Transverse colon (tissue), 4 donors: ENCODE measurements at regions not wholly inside any gene's neighbourhood (a gene's known extent, or its start where the extent isn't known, plus 50 kb on each side); places are given as distances from the start of the nearest gene placed in this dataset.

ENCODE experiments used
- DNase-seq: peaks from one replicate; pipeline ENCODE4 v3.0.0-alpha.2; 2019
- H3K27ac ChIP-seq, 4 donors: fragments of 200-600 bp; sonication (generic); 2 replicates each; pipeline ENCODE4 v1.5.1; 2016 to 2018; ENCODE audit warnings: inconsistent platforms in 4 of 4
- H3K27me3 ChIP-seq: fragments of 200-600 bp; sonication (generic); 2 replicates; pipeline ENCODE4 v1.5.1; 2017; ENCODE audit warnings: inconsistent platforms
- H3K36me3 ChIP-seq, 4 donors: fragments of 200-600 bp; sonication (generic); 2 replicates each; pipeline ENCODE4 v1.5.1; 2017 to 2019; ENCODE audit warnings: inconsistent platforms in 4 of 4
- H3K4me1 ChIP-seq, 4 donors: fragments of 200-600 bp; sonication (generic); 2 replicates each; pipeline ENCODE4 v1.5.1; 2017 to 2020; ENCODE audit warnings: inconsistent platforms in 4 of 4
- H3K4me3 ChIP-seq, 4 donors: fragments of 200-600 bp; sonication (generic); 1 replicate in 1 of 4; 2 replicates in 3 of 4; pipeline versions ENCODE4 v1.5.1 to v1.6.1; 2017 to 2019; ENCODE audit warnings: inconsistent platforms in 4 of 4
- H3K9me3 ChIP-seq, 2 donors: fragments of 200-600 bp; sonication (generic); 2 replicates each; pipeline ENCODE4 v1.5.1; 2017 to 2019; ENCODE audit warnings: inconsistent platforms in 2 of 2
- EP300 ChIP-seq: sonication (generic); formaldehyde crosslinking; IDR thresholded peaks from one replicate; pipeline ENCODE4 v1.6.1; 2017; ENCODE audit warnings: antibody characterized with exemption, low read depth
- POLR2A ChIP-seq: fragments of 450-650 bp; IDR thresholded peaks from one replicate; pipeline ENCODE4 v1.6.1; 2016; ENCODE audit warnings: antibody characterized with exemption, mild to moderate bottlenecking, moderate library complexity
- POLR2AphosphoS5 ChIP-seq, 3 donors: sonication (generic); formaldehyde crosslinking; IDR thresholded peaks; one replicate each; pipeline ENCODE4 v1.6.1; 2016; ENCODE audit warnings: antibody characterized with exemption in 3 of 3
- WGBS, 2 donors: methylation state at CpG; one replicate each; pipeline ENCODE4 v1.1.5; 2018; ENCODE audit warnings: low coverage in 1 of 2; 5-methylcytosine and 5-hydroxymethylcytosine counted together
- in situ Hi-C, 4 donors: fragments of 200-750 bp; cut with MboI; loops; one replicate each; pipeline versions ENCODE4 v1.15.0 to v1.15.1; 2017; ENCODE audit warnings: low sequenced_read_pairs in 3 of 4, low pct_ligation_motif_present in 1 of 4, low pct_unique_long_range_greater_than_20kb in 1 of 4
- intact Hi-C: fragments of 100-400 bp; cut with DNase I; formaldehyde crosslinking; loops from one replicate; pipeline ENCODE4 v1.15.1; 2023; ENCODE audit warnings: low total_unique reads
- TF ChIP-seq, protein P1 (sequence below), 5 experiments: fragments of 200-600 bp in 3 of 5; fragments of 450-650 bp in 2 of 5; sonication (generic) in 3 of 5; IDR thresholded peaks; 1 replicate in 2 of 5; 2 replicates in 3 of 5; pipeline ENCODE4 v1.5.1; 2016 to 2017; ENCODE audit warnings: antibody characterized with exemption in 5 of 5, inconsistent platforms in 3 of 5, mild to moderate bottlenecking in 2 of 5, moderate library complexity in 1 of 5

DNA sequence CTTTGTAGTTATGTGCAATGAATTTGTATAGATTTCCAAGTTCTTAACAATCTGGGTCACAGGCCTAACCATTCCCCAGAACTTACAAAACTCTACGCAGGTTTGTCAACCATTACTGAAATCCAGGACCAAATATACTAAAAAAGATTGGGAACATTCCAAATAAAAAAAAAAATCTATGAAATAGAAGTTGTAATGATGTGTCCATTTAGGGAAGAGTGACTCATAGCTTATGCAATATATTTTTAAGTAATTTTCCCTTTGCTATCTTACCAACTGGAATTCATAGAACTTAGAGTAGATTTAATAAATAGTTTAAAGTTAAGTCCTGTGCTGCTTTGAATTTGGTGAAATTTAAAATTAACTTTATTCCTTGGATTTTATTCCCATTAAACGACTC lies 393.2 kb downstream of the PMP22 start:
- no peak for DNase-seq
- no peak overlapping the region for H3K4me3 ChIP-seq
- TF ChIP-seq, protein P1, sequence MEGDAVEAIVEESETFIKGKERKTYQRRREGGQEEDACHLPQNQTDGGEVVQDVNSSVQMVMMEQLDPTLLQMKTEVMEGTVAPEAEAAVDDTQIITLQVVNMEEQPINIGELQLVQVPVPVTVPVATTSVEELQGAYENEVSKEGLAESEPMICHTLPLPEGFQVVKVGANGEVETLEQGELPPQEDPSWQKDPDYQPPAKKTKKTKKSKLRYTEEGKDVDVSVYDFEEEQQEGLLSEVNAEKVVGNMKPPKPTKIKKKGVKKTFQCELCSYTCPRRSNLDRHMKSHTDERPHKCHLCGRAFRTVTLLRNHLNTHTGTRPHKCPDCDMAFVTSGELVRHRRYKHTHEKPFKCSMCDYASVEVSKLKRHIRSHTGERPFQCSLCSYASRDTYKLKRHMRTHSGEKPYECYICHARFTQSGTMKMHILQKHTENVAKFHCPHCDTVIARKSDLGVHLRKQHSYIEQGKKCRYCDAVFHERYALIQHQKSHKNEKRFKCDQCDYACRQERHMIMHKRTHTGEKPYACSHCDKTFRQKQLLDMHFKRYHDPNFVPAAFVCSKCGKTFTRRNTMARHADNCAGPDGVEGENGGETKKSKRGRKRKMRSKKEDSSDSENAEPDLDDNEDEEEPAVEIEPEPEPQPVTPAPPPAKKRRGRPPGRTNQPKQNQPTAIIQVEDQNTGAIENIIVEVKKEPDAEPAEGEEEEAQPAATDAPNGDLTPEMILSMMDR (IDR thresholded peaks at IDR 0.05) = no peak
- no peak for TF ChIP-seq POLR2A
- TF ChIP-seq EP300 = no peak
- TF ChIP-seq POLR2AphosphoS5 (IDR thresholded peaks at IDR 0.05) = no peak
- no peaks in the 10 kb centered on the region for H3K4me1 ChIP-seq
- no peaks in the 10 kb centered on the region for H3K36me3 ChIP-seq
- intact Hi-C loops (no loop called here), in situ Hi-C loops (loop anchor here in 1 of 4 donors (25.0 kb wide), 1 partner anchor 90 kb away; no protein-coding TSS in a partner anchor)
- no peaks in the 10 kb centered on the region for H3K9me3 ChIP-seq
- no peak overlapping the region for H3K27ac ChIP-seq
- no peaks in the 10 kb centered on the region for H3K27me3 ChIP-seq
- WGBS, 2 donors = 64 to 66% methylated on average over 2 of the region's 2 CpGs

- 84 to 85% methylated on average over 7 of the region's 7 CpGs for WGBS, 2 donors
- DNase-seq = no peak
- Histone ChIP-seq H3K36me3 (no peaks in the 10 kb centered on the region), H3K27ac (no peak overlapping the region), H3K27me3 (no peaks in the 10 kb centered on the region), H3K9me3 (no peaks in the 10 kb centered on the region), H3K4me3 (no peak overlapping the region), H3K4me1 (no peaks in the 10 kb centered on the region)
- in situ Hi-C loops (loop anchor here in 1 of 4 donors (25.0 kb wide), 1 partner anchor 96 kb away; no protein-coding TSS in a partner anchor), intact Hi-C loops (no loop called here)
- no peak for TF ChIP-seq POLR2AphosphoS5 (IDR thresholded peaks at IDR 0.05)
- no peak for TF ChIP-seq EP300
- TF ChIP-seq POLR2A = no peak
- TF ChIP-seq, protein P1 (IDR thresholded peaks at IDR 0.05) = no peak
Observed at GRCh38 chr17:14866266-14866665, 398.9 kb downstream of the PMP22 start.

GRCh38 chr17:14864127-14864526 lies 401.0 kb downstream of the PMP22 start:
- in situ Hi-C loops = loop anchor here in 1 of 4 donors (25.0 kb wide), 1 partner anchor 98 kb away; no protein-coding TSS in a partner anchor

GRCh38 chr17:14859542-14859941 lies 405.6 kb downstream of the PMP22 start:
- 22 to 27% methylated on average over 3 of the region's 3 CpGs for WGBS, 2 donors
- no peaks in the 10 kb centered on the region for H3K27me3 ChIP-seq
- no peak overlapping the region for H3K27ac ChIP-seq
- H3K9me3 ChIP-seq = no peaks in the 10 kb centered on the region
- in situ Hi-C loops (loop anchor here in 1 of 4 donors (25.0 kb wide), 1 partner anchor 103 kb away; no protein-coding TSS in a partner anchor), intact Hi-C loops (no loop called here)
- no peaks in the 10 kb centered on the region for H3K36me3 ChIP-seq
- no peak overlapping the region for H3K4me3 ChIP-seq
- H3K4me1 ChIP-seq = no peaks in the 10 kb centered on the region
- no peak for DNase-seq
- TF ChIP-seq POLR2A (no peak), POLR2AphosphoS5 (IDR thresholded peaks at IDR 0.05) (no peak), EP300 (no peak)
- TF ChIP-seq, protein P1 (IDR thresholded peaks at IDR 0.05) = no peak

More at GRCh38 chr17:14864127-14864526, 401.0 kb downstream of the PMP22 start:
- Histone ChIP-seq H3K9me3 (no peaks in the 10 kb centered on the region), H3K27me3 (no peaks in the 10 kb centered on the region), H3K4me3 (no peak overlapping the region), H3K36me3 (no peaks in the 10 kb centered on the region), H3K4me1 (no peaks in the 10 kb centered on the region), H3K27ac (no peak overlapping the region)
- intact Hi-C loops = no loop called here
- 0 to 2% methylated on average over 1 of the region's 1 CpG for WGBS, 2 donors
- no peak for DNase-seq
- TF ChIP-seq, protein P1 (IDR thresholded peaks at IDR 0.05) = no peak
- TF ChIP-seq POLR2A (no peak), EP300 (no peak), POLR2AphosphoS5 (IDR thresholded peaks at IDR 0.05) (no peak)
